DMS53 (cell line): ENCODE measurements at regions not wholly inside any gene's neighbourhood (a gene's known extent, or its start where the extent isn't known, plus 50 kb on each side); places are given as distances from the start of the nearest gene placed in this dataset.
A peak's percentile ranks its signal among the peaks of the same experiment; 100 is the strongest.

Experiments
- DNase-seq: peaks from one replicate; lab custom pipeline; 2025; lab: John Stamatoyannopoulos, UW

- DNase-seq: peak; percentile 35
Measured at GRCh38 chr2:48912110-48912509, 156.6 kb upstream of the LHCGR start.

DNA sequence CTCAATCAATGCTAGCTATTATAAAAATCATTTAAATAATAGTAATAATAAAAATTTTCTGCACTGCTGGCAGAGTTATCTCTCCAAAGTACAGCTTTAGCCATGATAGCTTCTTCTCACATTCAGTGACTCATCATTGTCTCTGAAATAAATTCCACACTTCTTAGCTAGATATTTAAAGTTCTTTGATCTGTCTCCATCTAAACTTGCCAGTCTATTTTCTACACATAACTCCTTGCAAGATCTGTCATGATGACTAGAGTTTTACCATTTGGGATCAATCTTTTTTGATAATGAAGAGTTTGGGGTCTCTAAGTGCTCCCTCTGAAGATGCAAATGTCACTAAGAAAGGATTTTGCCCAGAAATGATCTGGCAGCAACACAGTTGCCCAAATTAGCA, 155.4 kb upstream of the LHCGR start:
- no peak for DNase-seq

GRCh38 chr2:48906633-48907032, 151.1 kb upstream of the LHCGR start:
- no peak for DNase-seq

DNA sequence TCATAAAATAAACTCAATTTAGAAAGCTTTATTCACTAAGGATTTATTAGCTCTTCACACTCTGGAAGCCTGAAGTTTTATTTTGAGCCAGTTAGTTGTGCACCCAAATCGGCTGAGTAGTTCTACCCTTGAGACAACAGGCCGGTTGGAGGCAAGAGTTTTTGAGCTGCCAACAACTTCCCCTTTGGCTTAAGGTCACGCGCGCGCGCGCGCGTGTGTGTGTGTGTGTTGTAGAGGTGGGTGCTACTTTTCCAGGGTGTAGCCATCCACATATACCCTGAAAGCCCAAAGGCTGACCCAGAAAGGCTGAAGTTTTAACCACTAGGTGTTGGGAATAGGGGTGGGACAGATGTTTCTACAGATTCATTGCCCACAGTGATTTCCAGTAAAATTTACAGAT, 150.2 kb upstream of the LHCGR start:
- DNase-seq: no peak

GRCh38 chr2:48902521-48902920, 147.0 kb upstream of the LHCGR start:
- peak; percentile 10 for DNase-seq

GRCh38 chr2:48901416-48901815, 145.9 kb upstream of the LHCGR start:
- DNase-seq: no peak

DNA sequence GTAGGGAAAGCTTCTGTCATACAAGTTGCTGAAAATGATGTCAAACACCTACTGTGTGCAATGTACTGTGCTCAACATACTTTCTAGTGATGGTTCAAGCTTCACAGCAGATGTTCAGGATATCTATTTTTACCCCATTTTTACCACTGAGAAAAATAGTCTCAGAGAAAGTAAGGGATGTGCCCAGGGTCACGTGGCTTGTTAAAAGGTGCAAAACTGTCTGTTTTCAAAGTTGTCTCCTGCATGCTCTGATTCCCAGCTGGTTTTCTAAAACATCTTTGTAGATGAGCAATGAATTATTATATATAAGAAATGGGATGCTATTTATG, 145.5 kb upstream of the LHCGR start:
- DNase-seq: no peak

DNA sequence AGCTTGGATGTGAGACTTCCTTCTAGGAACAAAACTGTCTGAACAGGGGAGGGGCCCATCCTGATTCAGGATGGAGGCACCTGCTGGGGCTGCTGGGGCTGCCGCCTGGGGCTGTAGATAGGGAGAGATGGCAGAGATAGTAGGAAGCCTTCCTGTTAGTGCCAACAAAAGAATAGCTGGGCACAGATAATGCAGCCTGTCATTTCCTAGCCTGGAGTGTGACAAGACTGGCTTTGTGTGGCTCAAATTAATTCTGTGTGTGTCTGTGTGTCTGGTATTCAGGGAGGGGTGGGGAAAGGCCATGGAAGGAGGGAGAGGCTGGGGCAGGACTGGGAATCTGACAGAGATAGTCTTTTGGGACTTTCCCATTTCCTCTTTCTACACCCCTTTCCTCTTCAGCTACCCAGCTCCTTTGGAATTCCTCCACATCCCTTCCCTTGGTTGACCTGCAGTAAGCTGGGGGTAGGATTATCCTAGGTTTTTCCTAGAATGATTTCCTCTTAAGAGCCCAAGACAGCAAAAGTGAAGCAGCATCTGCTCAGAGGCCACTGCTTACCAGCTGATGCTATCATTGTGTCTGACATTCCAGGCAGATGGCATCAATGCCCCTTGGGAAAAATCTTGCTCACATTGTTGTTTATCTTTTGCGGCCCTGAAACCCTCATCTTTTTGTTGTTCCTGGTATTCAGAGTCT, 144.9 kb upstream of the LHCGR start:
- DNase-seq: no peak

GRCh38 chr2:48896870-48897269, 141.3 kb upstream of the LHCGR start:
- DNase-seq: no peak

GRCh38 chr2:48890454-48891131, 135.1 kb upstream of the LHCGR start:
- DNase-seq: no peak

DNA sequence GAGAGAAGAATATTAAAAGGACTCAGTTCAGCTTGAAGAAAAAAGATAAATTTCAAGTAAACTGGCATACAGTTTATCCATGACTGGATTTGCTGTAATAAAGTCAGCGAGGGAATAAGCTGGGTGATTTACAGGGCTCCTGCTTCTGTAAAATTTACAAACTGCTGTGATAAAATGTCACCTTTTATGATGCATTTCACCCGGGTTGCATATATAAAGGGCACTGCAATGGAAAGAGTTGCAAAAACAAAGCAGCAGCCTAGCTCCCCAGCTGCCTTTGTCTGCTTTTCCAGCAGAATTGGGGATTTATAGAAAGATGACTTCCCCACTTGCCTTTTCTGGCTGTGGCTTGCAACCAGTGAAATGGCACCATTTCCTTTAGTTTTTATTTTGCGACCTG, 132.5 kb upstream of the LHCGR start:
- no peak for DNase-seq

- DNase-seq: no peak
Measured at GRCh38 chr2:48886919-48887318, 131.4 kb upstream of the LHCGR start.

- no peak for DNase-seq
Measured at GRCh38 chr2:48885841-48886240, 130.3 kb upstream of the LHCGR start.

GRCh38 chr2:48883661-48884060, 128.1 kb upstream of the LHCGR start:
- no peak for DNase-seq

DNA sequence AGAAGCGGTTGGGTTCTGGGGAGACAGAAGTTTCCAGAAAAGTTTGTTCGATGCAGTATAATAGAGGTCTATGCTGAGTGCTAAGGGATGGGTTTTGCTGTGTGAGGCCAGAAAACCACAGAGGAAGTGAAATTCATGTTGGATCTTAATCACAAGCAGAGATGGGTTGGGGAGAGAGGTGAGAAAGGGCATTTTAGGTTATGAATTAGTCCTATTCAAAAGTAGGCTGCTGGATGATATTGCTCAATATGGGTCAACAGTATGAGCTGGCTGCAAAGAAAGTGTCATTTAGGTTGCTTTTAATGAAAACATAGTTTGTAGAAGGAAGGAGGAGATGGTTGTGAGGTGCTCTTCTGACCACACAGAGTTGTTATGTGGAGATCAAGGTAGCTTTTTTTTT, 118.8 kb upstream of the LHCGR start:
- DNase-seq: no peak

GRCh38 chr2:48873666-48874065, 118.1 kb upstream of the LHCGR start:
- DNase-seq: no peak

GRCh38 chr2:48870942-48871341, 115.4 kb upstream of the LHCGR start:
- DNase-seq: no peak

DNA sequence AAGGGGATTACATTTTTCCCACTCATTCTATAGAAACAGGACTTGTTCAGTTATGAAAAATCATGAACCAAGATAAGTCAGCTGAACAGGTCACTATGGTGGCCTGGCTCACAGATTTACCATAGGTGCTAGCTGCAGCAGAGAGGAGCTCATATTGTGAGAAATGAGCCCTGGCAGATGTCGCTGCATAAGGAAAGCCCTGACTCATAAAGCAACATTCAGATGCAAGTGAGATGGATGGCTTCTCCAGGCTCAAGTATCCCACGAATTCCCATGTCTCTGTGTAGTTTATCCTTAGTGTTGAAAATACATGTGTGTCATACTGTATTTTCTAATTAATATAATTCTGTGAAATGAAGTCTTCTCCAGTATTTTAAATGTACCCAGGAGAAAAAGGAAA, 115.0 kb upstream of the LHCGR start:
- no peak for DNase-seq

GRCh38 chr2:48865704-48866103, 110.2 kb upstream of the LHCGR start:
- DNase-seq: no peak

DNA sequence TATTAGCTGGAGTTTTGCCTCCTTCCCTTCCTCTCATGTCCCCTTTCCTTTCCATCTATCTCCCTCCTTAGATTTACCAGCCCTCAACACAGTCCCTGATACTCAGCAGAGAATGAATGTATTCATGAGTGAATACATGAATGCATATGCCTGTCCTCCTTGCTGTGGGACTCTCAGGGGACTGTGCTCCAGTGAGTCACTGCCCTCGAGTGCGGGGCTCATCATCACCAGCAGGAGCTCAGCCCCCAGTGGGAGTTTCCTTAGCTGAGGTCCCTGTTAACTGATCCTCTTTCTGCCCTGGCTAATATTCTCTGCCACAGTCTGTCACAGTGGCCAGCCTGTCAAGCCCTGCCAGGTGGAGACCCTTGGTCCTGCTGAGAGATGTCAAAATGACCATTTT, 104.9 kb upstream of the LHCGR start:
- DNase-seq: no peak

GRCh38 chr2:48856657-48857056, 101.1 kb upstream of the LHCGR start:
- no peak for DNase-seq

DNA sequence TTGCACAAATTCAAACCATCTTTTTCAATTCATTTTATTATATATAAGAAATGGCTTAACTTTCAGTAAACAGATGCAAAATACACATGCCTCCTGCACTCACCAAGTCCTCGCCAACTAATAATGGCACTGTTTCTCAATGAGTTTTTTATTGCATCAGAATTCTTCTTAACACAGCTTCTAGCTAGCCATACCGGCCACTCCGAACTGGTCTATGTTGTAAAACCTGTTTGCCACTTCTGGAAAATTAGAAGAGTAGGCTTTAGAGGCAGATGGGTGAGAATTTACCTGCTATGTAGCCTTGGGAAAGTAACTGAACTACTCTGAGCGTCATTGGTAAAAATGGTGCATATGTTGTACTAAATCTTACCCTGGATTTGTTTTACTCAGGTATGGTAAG, 100.6 kb upstream of the LHCGR start:
- peak; percentile 66 for DNase-seq

DNA sequence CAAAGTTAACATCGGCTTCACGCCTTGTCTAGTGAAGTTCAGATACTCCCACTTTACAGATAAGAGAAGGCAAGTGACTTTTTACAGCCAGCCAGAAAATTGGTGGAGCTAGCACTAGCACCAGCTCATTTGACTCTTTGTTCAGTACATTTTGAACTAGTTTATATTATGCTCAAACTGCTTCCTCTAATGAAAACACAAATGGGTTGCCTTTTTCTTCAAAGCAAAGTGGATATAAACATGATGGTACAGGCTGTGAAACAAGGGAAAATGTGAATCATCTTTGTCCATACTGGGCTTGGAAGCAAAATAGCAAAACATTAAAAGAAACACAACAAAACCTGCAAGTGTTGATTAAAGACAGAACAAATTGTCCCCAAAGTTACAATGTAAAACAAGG, 99.6 kb upstream of the LHCGR start:
- no peak for DNase-seq

GRCh38 chr2:48854681-48855080, 99.2 kb upstream of the LHCGR start:
- no peak for DNase-seq
